GM18873 (cell line): ENCODE measurements at regions not wholly inside any gene's neighbourhood (a gene's known extent, or its start where the extent isn't known, plus 50 kb on each side); places are given as distances from the start of the nearest gene placed in this dataset.
A peak's percentile ranks its signal among the peaks of the same experiment; 100 is the strongest.
"Not testable (repeated sequence)": the region's sequence is repeated elsewhere in the genome, so short reads cannot be mapped to it uniquely, and the experiment has no call there.

ENCODE experiments used
- ATAC-seq: cut with Tn5 transposase; IDR thresholded peaks from one replicate; pipeline ENCODE4 v1.9.1; 2021; ENCODE audit warnings: mild to moderate bottlenecking, moderate library complexity, moderate number of reproducible peaks; ENCODE audit not compliant: unreplicated experiment, low FRiP score

DNA sequence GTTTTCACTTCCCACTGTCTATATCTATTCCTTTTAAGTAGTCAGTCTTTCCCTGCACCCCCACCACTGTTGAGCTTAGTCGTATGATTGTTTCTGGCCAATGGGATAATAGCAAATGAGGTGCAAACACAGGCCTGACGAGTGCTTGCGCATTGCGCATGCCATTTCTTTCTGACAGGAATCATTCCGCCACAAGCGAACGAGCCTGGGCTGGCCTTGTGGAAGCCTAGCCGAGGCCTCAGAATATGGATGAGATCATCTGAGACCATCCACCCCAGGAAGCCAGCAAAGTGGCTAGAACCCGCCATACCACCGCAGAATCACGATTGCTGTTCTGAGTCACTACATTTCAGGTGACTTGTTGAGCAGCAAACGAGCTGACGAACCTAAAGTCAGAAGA, 52.2 kb upstream of the PRL start:
- ATAC-seq: no peak

- no peak for ATAC-seq
These were observed 52.7 kb upstream of the PRL start for GRCh38 chr6:22349528-22349927.

DNA sequence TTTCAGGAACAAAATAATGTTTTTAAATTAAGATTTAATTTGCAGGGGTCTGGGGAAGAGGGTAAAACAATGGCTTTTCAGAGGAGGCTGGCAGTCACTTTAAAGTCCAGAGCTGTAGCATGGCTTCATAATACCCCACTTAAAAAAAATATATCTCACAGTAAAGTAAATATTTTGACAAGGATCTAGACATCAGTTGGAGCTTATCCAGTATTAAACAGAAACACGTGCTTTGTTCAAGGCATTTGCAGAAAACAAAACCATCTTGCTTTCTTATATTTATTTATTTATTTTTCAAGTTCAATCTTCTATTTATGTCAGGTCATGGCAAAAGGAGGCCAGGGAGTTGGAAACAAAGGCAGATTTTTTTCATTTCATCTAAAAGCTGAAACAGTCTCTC, 53.3 kb upstream of the PRL start:
- ATAC-seq: no peak

DNA sequence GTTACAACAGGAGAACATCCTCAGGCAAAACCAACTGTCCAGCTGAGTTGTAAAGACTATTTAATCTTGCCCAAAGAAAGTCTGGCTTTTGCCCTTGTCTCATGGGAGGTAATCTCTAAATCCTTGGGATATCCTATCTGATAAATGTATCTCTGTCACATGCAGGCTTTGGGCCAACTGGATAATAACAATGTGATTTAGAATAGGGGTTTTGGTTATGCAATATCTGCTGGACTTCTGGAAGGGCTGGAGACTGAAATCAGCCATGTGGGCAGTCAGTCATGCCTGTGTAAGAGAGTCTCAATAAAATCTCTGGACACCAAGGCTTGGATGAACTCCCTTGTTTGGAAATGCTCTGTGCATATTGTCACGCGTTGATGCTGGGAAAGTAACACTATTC, 56.3 kb upstream of the PRL start:
- no peak for ATAC-seq

GRCh38 chr6:22356362-22356940, 59.6 kb upstream of the PRL start:
- no peak for ATAC-seq

- peak; percentile 88 for ATAC-seq
These were observed 60.9 kb upstream of the PRL start for GRCh38 chr6:22357724-22358189.

DNA sequence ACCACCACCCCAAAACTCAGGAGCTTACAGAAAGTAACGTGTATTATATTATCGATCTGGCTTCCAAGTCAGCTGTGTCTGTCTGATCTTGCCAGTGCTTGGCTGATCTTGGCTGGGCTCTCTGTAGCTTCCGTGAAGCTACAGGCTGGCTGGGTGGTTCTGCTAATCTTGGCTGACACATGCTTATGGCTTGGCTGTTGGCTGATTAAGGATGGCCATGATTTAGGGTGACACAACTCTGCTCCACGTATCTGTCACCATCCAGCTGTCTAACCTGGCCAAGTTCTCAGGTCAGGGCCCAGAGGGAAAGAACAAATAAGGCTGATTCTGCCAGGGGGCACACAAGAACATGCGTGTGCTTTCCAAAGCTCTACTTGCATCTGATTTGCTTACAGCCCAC, 64.7 kb upstream of the PRL start:
- no peak for ATAC-seq

DNA sequence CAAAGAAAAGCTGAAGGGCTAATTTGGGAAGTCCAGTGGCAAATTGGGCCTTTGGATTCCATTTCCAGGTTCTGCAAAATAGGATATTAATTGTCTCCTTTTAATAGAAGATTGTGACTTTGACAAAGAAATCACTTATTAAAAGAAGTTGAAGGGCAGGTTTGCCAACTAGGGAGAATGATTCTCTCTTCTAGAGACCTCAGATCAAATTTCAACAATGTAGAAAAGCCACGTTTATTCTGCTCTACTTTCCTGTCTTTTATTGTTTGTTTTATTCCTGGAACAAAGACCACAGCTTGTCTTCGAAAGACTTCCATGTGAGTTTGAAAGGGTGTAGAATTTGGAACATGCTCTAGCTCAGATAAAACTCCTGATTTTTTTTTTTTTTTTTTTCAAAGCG, 65.5 kb upstream of the PRL start:
- ATAC-seq: no peak

- no peak for ATAC-seq
These were observed 66.4 kb upstream of the PRL start for GRCh38 chr6:22363166-22363713.

DNA sequence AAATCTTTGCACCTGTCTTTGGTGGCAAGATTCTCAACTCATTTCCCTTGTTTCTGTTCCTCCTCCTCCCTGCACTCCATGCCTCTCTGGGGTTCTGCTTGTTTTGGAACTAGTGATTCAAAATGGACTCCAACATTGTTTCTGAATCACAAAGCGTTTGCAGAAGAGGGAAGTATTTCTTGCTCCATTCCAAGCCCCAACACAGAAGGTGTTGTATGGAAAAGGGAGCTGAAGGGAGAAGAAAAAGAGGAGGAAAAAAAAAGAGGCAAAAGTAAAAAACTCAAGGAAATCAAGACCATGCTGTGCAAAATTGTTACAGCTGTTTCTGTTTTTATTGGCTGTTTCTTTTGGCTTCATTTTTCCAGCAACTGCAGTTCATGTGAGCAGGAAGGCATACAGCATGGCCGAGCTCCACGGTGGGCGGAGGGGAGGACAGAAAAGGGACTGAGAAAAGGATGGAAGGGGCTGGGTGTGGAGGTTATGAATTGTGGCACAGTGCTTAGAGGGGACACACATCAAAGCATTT, 66.9 kb upstream of the PRL start:
- ATAC-seq: no peak

GRCh38 chr6:22364306-22364705, 67.5 kb upstream of the PRL start:
- no peak for ATAC-seq

DNA sequence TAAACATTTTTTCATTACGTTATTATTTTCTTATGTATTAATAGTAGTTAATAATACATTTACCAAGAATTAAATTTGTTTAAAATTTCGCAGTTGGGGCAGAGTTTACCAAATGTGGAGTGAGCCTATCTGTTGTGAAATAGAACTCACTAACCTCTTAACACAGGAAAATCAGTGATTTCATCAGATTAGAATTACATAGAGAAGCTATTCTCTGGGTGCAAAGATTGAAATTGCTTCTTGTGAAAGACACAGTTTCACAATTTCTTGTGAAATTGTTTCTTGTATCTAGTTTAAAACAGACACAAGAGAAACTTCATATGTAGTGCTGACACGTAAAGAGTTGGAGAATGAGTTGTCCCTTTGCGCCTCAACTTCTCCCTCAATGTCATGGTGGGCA, 69.4 kb upstream of the PRL start:
- no peak for ATAC-seq

- ATAC-seq: no peak
These were observed 70.5 kb upstream of the PRL start for GRCh38 chr6:22367346-22367745.

- no peak for ATAC-seq
These were observed 72.0 kb upstream of the PRL start for GRCh38 chr6:22368794-22369193.

DNA sequence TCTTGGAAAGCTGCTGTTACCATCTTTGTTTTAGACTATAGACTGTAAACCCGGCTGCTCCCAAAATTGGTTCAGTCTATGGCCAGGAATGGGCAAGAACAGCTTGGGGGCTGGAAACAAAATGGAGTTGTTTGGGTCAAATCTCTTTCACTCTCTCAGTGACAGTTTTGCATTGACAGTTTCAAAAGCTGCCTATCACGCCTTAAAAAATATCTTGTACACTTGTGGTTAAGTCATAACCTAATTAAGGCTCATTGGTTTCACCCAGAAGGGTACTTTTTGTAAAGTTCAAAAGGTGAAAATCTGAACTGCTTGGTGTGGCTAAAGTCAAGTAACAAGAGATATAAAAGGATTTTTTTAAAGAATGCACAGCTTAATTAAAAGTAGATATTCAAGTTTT, 76.1 kb upstream of the PRL start:
- peak; percentile 99 for ATAC-seq

DNA sequence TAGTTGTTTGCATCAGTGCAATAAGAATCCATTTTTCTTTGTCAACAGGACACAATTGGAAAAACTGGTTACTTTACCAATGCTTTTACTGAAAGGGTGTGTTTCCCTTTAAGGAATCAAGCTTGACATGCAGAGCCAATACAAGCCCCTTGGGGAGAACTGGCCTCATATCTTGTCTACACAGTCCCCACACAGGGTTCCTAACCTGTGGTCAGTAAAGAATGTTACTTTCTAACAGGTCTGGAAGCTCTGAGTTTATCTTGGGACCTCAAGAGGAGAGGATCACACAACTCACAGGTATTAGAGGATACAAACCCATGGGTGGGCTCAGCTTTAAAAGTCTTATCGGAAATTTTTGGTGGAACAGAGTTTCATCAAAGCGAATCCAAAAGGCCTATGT, 78.1 kb upstream of the PRL start:
- ATAC-seq: not testable (repeated sequence)

DNA sequence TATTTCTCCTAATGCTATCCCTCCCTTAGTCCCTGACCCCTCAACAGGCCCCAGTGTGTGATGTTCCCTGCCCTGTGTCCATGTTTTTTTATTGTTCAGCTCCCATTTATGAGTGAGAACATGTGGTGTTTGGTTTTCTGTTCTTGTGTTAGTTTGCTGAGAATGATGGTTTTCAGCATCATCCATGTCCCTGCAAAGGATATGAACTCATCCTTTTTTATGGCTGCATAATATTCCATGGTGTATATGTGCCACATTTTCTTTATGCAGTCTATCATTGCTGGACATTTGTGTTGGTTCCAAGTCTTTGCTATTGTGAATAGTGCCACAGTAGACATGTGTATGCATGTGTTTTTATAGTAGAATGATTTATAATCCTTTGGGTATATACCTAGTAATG, 79.5 kb upstream of the PRL start:
- ATAC-seq: not testable (repeated sequence)

DNA sequence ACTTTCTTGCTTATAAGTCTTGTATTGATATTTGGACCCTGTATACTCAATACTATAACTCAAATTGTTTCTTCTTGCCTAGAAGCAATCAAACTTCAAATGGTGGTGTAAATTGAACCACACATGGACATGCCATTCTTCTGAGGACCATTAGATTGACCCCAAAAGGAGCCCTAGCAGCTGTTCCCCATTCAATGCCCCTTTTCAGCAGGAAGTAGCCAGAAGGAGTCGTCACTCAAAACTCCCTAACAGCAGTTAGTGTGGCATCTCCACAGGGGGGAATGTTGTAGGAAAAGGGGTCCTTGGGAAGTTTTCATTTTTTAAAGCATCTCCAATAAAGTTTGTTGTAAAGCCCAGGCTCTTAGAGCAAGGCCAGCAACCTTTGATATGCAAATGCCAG, 81.7 kb upstream of the PRL start:
- not testable (repeated sequence) for ATAC-seq

GRCh38 chr6:22380236-22380635, 83.4 kb upstream of the PRL start:
- ATAC-seq: no peak

DNA sequence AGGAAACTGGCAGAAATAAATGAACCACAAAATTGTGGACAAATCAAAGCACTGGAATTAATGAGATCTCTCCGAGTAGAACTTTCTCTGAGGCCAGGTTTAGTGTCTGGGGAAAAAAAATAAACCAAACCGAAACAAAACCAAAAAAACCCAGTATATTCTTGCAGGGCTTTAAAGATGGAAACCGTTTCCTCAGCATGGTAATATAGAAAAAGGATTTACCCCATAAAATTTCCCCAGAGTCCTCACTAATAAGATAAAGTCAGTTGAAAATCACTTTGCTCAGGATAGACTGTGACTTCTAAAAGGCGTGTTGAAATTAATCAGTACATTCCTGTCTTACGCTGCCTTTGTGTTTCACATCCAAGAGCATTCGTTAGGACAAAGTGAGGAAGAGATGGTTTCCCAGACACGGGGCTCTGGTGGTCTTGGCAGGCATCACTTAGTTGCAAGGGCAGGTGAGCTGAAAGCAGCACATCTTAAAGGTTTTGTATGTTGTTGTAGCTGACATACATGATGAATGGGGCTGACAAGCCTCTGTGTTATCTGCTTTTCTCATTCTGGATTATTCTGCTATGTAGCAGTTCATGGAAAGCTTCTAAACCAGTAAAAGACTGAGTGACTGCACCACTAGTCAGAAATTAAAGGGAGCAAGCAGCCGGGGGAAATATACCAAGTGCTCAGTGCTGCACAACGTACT, 85.2 kb upstream of the PRL start:
- no peak for ATAC-seq

DNA sequence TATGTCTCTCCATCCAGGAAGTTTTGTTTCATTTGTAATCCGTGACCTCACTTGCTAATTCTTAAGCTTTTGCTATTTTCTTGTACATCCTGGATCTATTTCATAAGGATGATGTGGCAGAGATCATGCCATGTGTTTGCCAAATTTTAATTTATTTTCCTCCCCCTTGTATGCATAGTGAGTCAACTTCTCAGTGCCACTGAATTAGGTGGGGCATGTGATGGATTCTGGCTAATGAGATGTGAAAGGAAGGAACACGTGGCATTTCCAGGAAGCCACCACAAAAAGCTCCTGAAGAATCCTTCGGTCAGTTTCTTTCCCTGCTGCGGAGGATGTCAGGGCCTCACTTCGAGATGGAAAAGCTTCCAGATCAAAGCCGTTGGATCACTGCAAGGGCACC, 86.2 kb upstream of the PRL start:
- ATAC-seq: no peak

- ATAC-seq: no peak
These were observed 95.9 kb upstream of the PRL start for GRCh38 chr6:22392711-22393110.
